ENCODE measurements at regions not wholly inside any gene's neighbourhood (a gene's known extent, or its start where the extent isn't known, plus 50 kb on each side); places are given as distances from the start of the nearest gene placed in this dataset.

DNA sequence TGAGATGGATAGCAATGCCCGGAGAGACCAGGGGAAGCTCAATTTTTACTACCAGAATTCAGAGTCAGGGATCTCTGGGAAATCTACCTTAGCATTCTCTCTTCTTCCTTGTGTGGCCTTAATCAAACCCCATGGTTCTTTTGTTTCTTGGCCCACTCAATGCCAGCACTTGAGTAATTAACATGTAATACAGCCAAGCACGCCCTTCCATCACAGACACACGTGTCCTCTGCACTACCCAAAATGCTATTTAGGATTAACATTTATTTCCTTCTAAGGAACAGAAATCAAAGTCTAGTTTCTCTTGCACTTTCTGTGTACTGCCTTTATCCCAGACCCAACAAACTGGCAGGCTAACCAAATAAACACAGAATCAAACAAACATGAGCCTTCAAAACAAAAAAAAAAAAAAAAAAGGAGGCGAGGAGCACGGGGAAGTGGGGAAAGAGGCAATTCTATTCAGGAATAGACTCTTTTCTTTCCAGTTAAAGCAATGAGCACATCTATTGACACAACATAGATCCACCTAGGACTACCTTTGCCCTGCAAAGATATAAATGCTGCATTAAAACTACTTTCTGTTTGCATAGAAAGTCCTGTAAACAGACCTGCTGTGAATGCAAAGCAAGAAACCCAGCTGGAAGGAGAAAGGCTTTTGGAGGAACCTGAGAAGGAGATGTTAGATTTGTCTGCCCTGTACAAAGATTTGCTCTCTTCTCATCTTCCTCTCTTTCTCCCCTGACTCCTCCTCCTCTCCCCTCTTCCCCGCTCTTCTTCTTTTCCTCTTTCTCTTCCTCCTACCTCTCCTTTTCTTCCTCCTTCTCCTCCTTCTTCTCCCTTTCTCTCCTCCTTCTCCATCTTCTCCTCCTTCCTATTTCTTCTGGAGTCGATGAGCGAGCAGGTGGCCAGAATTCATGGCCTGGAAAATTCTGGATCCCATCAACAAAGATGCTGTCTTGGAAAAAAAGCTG is 294.4 kb downstream of the NPIPA8 start:
- ATAC-seq (ENCODE audit: low FRiP score), result no peak
- no peak for DNase-seq
- H3K9me3 ChIP-seq (ENCODE audit: control insufficient read depth, low read length), result no peaks in the 10 kb centered on the region
- intact Hi-C loops (cut with DNase I), result no loop called here
- H3K36me3 ChIP-seq (ENCODE audit: control insufficient read depth in 1 of 2, insufficient read depth in 2 of 2, low read length in 1 of 2), result no peaks in the 10 kb centered on the region
- WGBS, 2 donors, result 54 to 57% methylated on average over 8 of the region's 8 CpGs
- no peak overlapping the region for H3K4me3 ChIP-seq (ENCODE audit: low read length in 2 of 2)
- H3K27ac ChIP-seq (ENCODE audit: low read depth in 1 of 2, low read length in 2 of 2), result no peak overlapping the region
- H3K4me1 ChIP-seq (ENCODE audit: control insufficient read depth in 1 of 2, insufficient read depth in 2 of 2, low read length in 2 of 2), result no peaks in the 10 kb centered on the region
- no peaks in the 10 kb centered on the region for H3K27me3 ChIP-seq (ENCODE audit: control insufficient read depth in 1 of 2, insufficient read depth in 2 of 2, low read length in 1 of 2)

DNA sequence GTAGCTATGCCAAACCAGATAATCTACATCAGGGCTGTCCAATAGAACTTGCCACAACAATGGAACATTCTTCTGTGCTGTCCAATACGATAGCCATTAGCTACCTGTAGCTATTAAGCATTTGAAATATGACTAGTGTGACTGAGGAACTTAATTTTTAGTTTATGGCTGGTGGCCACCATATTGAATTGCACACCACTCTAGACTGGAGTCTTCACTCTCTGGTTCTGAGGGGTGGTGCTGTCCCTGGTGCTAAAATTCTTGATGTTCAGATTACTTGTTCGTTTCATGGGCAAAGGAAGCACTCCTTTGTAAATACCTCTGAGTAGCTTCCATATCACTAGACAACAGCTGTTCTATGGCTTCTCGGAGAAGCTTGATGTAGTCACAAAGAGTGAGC is 296.6 kb downstream of the NPIPA8 start:
- no peak for ATAC-seq (ENCODE audit: low FRiP score)

DNA sequence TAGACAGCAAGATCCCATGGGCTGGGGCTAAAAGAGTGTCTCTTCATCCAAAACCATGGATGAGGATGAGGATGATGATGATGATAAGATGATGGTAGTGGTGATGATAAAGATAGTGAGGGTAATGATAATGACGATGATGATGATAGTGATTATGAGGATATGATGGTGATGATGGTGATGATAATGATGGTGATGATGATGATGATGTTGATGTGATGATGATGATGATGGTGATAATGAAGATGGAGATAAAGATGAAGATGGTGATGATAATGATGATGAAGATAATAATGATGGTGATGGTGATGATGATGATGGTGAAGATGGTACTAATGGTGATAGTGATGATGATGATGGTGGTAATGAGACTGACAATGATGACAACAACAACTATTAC is 299.5 kb downstream of the NPIPA8 start:
- no peaks in the 10 kb centered on the region for H3K27me3 ChIP-seq (ENCODE audit: control insufficient read depth in 1 of 2, insufficient read depth in 2 of 2, low read length in 1 of 2)
- 97 to 98% methylated on average over 1 of the region's 1 CpG for WGBS, 2 donors
- H3K4me3 ChIP-seq (ENCODE audit: low read length in 2 of 2), result no peak overlapping the region
- DNase-seq (no peak), ATAC-seq (ENCODE audit: low FRiP score) (no peak)
- H3K27ac ChIP-seq (ENCODE audit: low read depth in 1 of 2, low read length in 2 of 2), result no peak overlapping the region
- H3K9me3 ChIP-seq (ENCODE audit: control insufficient read depth, low read length), result no peaks in the 10 kb centered on the region
- no peaks in the 10 kb centered on the region for H3K36me3 ChIP-seq (ENCODE audit: control insufficient read depth in 1 of 2, insufficient read depth in 2 of 2, low read length in 1 of 2)
- no peaks in the 10 kb centered on the region for H3K4me1 ChIP-seq (ENCODE audit: control insufficient read depth in 1 of 2, insufficient read depth in 2 of 2, low read length in 2 of 2)
- intact Hi-C loops (cut with DNase I), result no loop called here

More for the DNA sequence above, 296.6 kb downstream of the NPIPA8 start:
- Histone ChIP-seq H3K27me3 (ENCODE audit: control insufficient read depth in 1 of 2, insufficient read depth in 2 of 2, low read length in 1 of 2) (no peaks in the 10 kb centered on the region), H3K9me3 (ENCODE audit: control insufficient read depth, low read length) (no peaks in the 10 kb centered on the region), H3K4me1 (ENCODE audit: control insufficient read depth in 1 of 2, insufficient read depth in 2 of 2, low read length in 2 of 2) (no peaks in the 10 kb centered on the region), H3K36me3 (ENCODE audit: control insufficient read depth in 1 of 2, insufficient read depth in 2 of 2, low read length in 1 of 2) (no peaks in the 10 kb centered on the region), H3K4me3 (ENCODE audit: low read length in 2 of 2) (no peak overlapping the region), H3K27ac (ENCODE audit: low read depth in 1 of 2, low read length in 2 of 2) (no peak overlapping the region)
- WGBS, 2 donors, result 80 to 82% methylated on average over 3 of the region's 3 CpGs
- DNase-seq, result no peak
- intact Hi-C loops (cut with DNase I), result no loop called here

DNA sequence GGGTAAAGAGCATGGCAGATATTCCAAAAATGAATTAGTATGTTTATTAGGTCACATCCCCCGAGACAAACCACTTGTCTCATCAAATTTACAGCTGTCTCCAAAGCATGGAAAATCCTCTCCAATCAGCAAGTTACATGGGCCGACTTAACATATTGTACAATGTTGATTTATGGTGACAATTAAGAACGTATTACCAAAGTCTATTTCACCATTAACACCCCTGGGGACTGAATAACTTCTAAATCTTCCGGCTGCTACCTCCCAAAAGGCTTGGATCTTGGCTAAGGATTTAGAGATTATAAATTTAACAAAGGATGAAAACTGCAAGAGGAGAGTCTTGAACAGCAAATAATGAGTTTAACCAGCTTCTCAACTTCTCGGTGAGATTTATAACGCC is 311.9 kb downstream of the NPIPA8 start:
- intact Hi-C loops (cut with DNase I), result no loop called here
- Histone ChIP-seq H3K9me3 (ENCODE audit: control insufficient read depth, low read length) (peaks cover 2% of the 10 kb centered on the region), H3K36me3 (ENCODE audit: control insufficient read depth in 1 of 2, insufficient read depth in 2 of 2, low read length in 1 of 2) (no peaks in the 10 kb centered on the region), H3K27ac (ENCODE audit: low read depth in 1 of 2, low read length in 2 of 2) (no peak overlapping the region), H3K4me3 (ENCODE audit: low read length in 2 of 2) (no peak overlapping the region), H3K27me3 (ENCODE audit: control insufficient read depth in 1 of 2, insufficient read depth in 2 of 2, low read length in 1 of 2) (no peaks in the 10 kb centered on the region), H3K4me1 (ENCODE audit: control insufficient read depth in 1 of 2, insufficient read depth in 2 of 2, low read length in 2 of 2) (no peaks in the 10 kb centered on the region)
- no peak for DNase-seq
- no peak for ATAC-seq (ENCODE audit: low FRiP score)
- WGBS, 2 donors, result 24 to 33% methylated on average over 6 of the region's 6 CpGs

DNA sequence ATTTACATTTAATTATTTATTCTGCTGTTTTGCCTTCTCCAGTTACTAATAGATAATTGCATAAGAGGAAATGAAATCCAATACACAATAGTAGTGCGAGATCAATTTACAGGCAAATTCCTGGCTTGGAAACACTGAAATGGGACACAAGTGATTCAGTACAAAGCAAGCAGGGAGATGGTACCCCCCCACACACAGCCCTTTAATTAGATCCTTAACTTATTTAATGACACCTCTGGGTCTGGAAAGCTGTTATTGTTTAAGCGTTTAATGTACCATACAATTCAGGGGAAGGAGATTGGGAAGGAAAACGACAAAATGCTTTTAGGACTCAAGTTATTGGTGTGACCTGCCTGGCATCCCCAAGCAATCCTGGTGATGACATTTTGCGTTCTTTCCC is 318.2 kb downstream of the NPIPA8 start:
- 59 to 66% methylated on average over 4 of the region's 4 CpGs for WGBS, 2 donors

DNA sequence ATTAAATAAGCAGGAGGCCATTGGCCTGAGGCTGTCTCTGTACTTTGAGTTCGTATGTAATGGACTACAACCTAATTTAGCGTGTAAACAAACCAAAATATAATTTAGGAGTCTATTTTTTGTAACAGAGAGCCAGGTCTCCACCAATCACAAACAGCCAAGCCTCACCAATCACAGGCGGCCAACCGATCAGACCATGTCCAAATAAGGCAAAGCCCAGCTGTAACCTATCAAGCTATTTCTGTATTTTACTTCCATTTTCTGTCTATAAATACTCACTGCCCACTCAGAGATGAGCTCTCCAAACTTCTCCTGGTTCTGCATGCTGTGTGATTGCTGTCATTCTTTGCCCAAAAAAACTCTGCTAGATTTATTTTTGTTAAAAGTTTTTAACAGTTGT is 322.7 kb downstream of the NPIPA8 start:
- no peak for ATAC-seq (ENCODE audit: low FRiP score)
- Histone ChIP-seq H3K27me3 (ENCODE audit: control insufficient read depth in 1 of 2, insufficient read depth in 2 of 2, low read length in 1 of 2) (no peaks in the 10 kb centered on the region), H3K4me3 (ENCODE audit: low read length in 2 of 2) (no peak overlapping the region), H3K4me1 (ENCODE audit: control insufficient read depth in 1 of 2, insufficient read depth in 2 of 2, low read length in 2 of 2) (no peaks in the 10 kb centered on the region), H3K9me3 (ENCODE audit: control insufficient read depth, low read length) (peaks cover 1% of the 10 kb centered on the region), H3K36me3 (ENCODE audit: control insufficient read depth in 1 of 2, insufficient read depth in 2 of 2, low read length in 1 of 2) (no peaks in the 10 kb centered on the region), H3K27ac (ENCODE audit: low read depth in 1 of 2, low read length in 2 of 2) (no peak overlapping the region)
- no peak for DNase-seq
- intact Hi-C loops (cut with DNase I), result no loop called here
- WGBS, 2 donors, result 70 to 73% methylated on average over 4 of the region's 4 CpGs

More for the DNA sequence above, 318.2 kb downstream of the NPIPA8 start:
- no peak overlapping the region for H3K4me3 ChIP-seq (ENCODE audit: low read length in 2 of 2)
- no peaks in the 10 kb centered on the region for H3K36me3 ChIP-seq (ENCODE audit: control insufficient read depth in 1 of 2, insufficient read depth in 2 of 2, low read length in 1 of 2)
- DNase-seq (no peak), ATAC-seq (ENCODE audit: low FRiP score) (no peak)
- no peaks in the 10 kb centered on the region for H3K27me3 ChIP-seq (ENCODE audit: control insufficient read depth in 1 of 2, insufficient read depth in 2 of 2, low read length in 1 of 2)
- no peaks in the 10 kb centered on the region for H3K9me3 ChIP-seq (ENCODE audit: control insufficient read depth, low read length)
- H3K27ac ChIP-seq (ENCODE audit: low read depth in 1 of 2, low read length in 2 of 2), result no peak overlapping the region
- H3K4me1 ChIP-seq (ENCODE audit: control insufficient read depth in 1 of 2, insufficient read depth in 2 of 2, low read length in 2 of 2), result no peaks in the 10 kb centered on the region
- intact Hi-C loops (cut with DNase I), result no loop called here

DNA sequence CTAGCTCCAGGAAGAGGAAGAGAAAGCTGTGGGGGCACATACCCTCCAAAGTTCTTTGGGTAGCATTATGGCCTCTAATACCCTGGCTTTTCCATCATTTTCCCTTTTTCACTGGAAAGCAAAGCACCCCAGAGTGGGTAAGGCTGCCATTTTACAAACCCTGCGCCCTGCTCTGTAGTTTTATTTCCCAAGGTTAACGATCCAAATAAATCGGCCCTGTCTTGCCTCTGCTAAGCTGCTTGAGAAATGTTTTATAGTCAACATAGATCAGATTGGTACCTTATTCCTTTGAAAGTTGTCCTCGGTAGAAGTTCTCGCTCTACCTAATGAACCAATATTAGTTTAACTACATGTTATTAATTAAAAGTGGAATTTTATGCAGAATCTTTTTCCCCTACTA is 328.2 kb downstream of the NPIPA8 start:
- 90 to 93% methylated on average over 5 of the region's 5 CpGs for WGBS, 2 donors
- no peak overlapping the region for H3K4me3 ChIP-seq (ENCODE audit: low read length in 2 of 2)
- H3K27ac ChIP-seq (ENCODE audit: low read depth in 1 of 2, low read length in 2 of 2), result no peak overlapping the region
- intact Hi-C loops (cut with DNase I), result no loop called here
- ATAC-seq (ENCODE audit: low FRiP score), result no peak
- DNase-seq, result no peak
- no peaks in the 10 kb centered on the region for H3K27me3 ChIP-seq (ENCODE audit: control insufficient read depth in 1 of 2, insufficient read depth in 2 of 2, low read length in 1 of 2)
- no peaks in the 10 kb centered on the region for H3K36me3 ChIP-seq (ENCODE audit: control insufficient read depth in 1 of 2, insufficient read depth in 2 of 2, low read length in 1 of 2)
- peaks cover 1% of the 10 kb centered on the region for H3K9me3 ChIP-seq (ENCODE audit: control insufficient read depth, low read length)
- no peaks in the 10 kb centered on the region for H3K4me1 ChIP-seq (ENCODE audit: control insufficient read depth in 1 of 2, insufficient read depth in 2 of 2, low read length in 2 of 2)

DNA sequence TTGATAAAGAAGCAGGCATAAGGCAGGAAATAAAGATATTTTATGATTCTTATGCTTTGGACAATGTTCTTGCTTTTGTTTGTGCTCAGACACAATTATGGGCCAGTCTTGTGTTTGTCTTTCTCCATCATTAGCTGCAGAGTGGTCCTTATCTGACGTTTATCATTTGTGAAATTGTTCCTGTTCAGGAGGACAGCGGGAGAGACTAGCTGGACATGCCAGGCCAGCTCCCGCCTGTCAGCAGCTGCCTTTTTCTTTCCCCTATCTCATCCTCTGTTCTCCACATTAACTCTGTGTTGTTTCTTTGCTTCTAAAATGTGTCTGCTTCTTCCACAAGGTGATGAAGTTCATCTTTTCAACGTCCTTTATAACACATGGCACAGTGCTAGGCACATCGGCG is 333.5 kb downstream of the NPIPA8 start:
- Histone ChIP-seq H3K9me3 (ENCODE audit: control insufficient read depth, low read length) (peaks cover 3% of the 10 kb centered on the region), H3K27me3 (ENCODE audit: control insufficient read depth in 1 of 2, insufficient read depth in 2 of 2, low read length in 1 of 2) (peaks cover 0 to 2% of the 10 kb centered on the region in 2 donors), H3K36me3 (ENCODE audit: control insufficient read depth in 1 of 2, insufficient read depth in 2 of 2, low read length in 1 of 2) (no peaks in the 10 kb centered on the region), H3K4me3 (ENCODE audit: low read length in 2 of 2) (no peak overlapping the region), H3K27ac (ENCODE audit: low read depth in 1 of 2, low read length in 2 of 2) (no peak overlapping the region), H3K4me1 (ENCODE audit: control insufficient read depth in 1 of 2, insufficient read depth in 2 of 2, low read length in 2 of 2) (no peaks in the 10 kb centered on the region)
- 63 to 68% methylated on average over 6 of the region's 6 CpGs for WGBS, 2 donors
- DNase-seq, result no peak
- intact Hi-C loops (cut with DNase I), result no loop called here
- no peak for ATAC-seq (ENCODE audit: low FRiP score)

DNA sequence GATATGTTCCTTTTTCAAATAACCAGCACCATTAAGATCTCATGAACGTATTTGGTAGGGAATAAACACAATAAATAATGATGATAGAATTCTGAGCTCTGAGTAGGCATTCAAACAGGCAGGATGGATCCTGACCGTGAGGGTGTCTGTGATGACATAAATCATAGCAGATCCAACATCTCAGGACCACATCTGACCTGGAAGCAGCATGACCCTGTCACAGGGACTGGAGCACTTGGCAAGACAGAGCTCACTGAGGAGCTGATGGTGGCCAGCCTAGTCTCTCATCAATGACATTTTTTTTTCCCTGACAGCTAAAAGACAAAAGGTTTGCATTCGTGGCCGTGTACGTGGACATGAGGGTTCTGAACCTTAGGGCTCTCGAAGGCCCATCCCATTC is 337.5 kb downstream of the NPIPA8 start:
- 63 to 67% methylated on average over 6 of the region's 6 CpGs for WGBS, 2 donors
- no peaks in the 10 kb centered on the region for H3K4me1 ChIP-seq (ENCODE audit: control insufficient read depth in 1 of 2, insufficient read depth in 2 of 2, low read length in 2 of 2)

More for the DNA sequence above, 337.5 kb downstream of the NPIPA8 start:
- intact Hi-C loops (cut with DNase I), result no loop called here
- ATAC-seq (ENCODE audit: low FRiP score), result no peak
- no peak for DNase-seq
- H3K36me3 ChIP-seq (ENCODE audit: control insufficient read depth in 1 of 2, insufficient read depth in 2 of 2, low read length in 1 of 2), result no peaks in the 10 kb centered on the region
- peaks cover 0 to 2% of the 10 kb centered on the region in 2 donors for H3K27me3 ChIP-seq (ENCODE audit: control insufficient read depth in 1 of 2, insufficient read depth in 2 of 2, low read length in 1 of 2)
- H3K4me3 ChIP-seq (ENCODE audit: low read length in 2 of 2), result no peak overlapping the region
- no peak overlapping the region for H3K27ac ChIP-seq (ENCODE audit: low read depth in 1 of 2, low read length in 2 of 2)
- peaks cover 3% of the 10 kb centered on the region for H3K9me3 ChIP-seq (ENCODE audit: control insufficient read depth, low read length)
